ENCODE measurements at regions not wholly inside any gene's neighbourhood (a gene's known extent, or its start where the extent isn't known, plus 50 kb on each side); places are given as distances from the start of the nearest gene placed in this dataset.

GRCh38 chr5:133756036-133756435 is 143.7 kb upstream of the FSTL4 start:
- TF ChIP-seq, protein P1, sequence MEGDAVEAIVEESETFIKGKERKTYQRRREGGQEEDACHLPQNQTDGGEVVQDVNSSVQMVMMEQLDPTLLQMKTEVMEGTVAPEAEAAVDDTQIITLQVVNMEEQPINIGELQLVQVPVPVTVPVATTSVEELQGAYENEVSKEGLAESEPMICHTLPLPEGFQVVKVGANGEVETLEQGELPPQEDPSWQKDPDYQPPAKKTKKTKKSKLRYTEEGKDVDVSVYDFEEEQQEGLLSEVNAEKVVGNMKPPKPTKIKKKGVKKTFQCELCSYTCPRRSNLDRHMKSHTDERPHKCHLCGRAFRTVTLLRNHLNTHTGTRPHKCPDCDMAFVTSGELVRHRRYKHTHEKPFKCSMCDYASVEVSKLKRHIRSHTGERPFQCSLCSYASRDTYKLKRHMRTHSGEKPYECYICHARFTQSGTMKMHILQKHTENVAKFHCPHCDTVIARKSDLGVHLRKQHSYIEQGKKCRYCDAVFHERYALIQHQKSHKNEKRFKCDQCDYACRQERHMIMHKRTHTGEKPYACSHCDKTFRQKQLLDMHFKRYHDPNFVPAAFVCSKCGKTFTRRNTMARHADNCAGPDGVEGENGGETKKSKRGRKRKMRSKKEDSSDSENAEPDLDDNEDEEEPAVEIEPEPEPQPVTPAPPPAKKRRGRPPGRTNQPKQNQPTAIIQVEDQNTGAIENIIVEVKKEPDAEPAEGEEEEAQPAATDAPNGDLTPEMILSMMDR (conservative IDR thresholded peaks at IDR 0.05 in 1 of 2, IDR thresholded peaks at IDR 0.05 in 1 of 2; ENCODE audit: low read depth in 1 of 2, low read length in 2 of 2) = no peak
- no peak for TF ChIP-seq EZH2 (IDR thresholded peaks at IDR 0.05; ENCODE audit: low read length, missing control alignments)

All from fibroblast of lung (primary cell).